GM12878 (cell line): ENCODE measurements at regions not wholly inside any gene's neighbourhood (a gene's known extent, or its start where the extent isn't known, plus 50 kb on each side); places are given as distances from the start of the nearest gene placed in this dataset.

Source experiments
- CBFB ChIP-seq: IDR thresholded peaks from 2 replicates; pipeline ENCODE4 v1.6.1; 2016; ENCODE audit warnings: antibody characterized with exemption, low read depth
- CTCF ChIP-seq, 3 experiments: IDR thresholded peaks in 2 of 3; conservative IDR thresholded peaks in 1 of 3; 2 replicates each; pipeline ENCODE4 v1.5.1; 2011; ENCODE audit warnings: low read depth in 3 of 3, low read length in 3 of 3, mild to moderate bottlenecking in 3 of 3, control low read depth in 2 of 3, moderate library complexity in 2 of 3, inconsistent platforms in 1 of 3, mixed read lengths in 1 of 3; ENCODE audit not compliant: control insufficient read depth in 2 of 3, insufficient read depth in 1 of 3; ENCODE audit errors: extremely low read depth in 1 of 3
- EZH2 ChIP-seq: IDR thresholded peaks from 2 replicates; pipeline ENCODE4 v1.6.1; 2012; ENCODE audit warnings: low read depth, mild to moderate bottlenecking, control low read depth, inconsistent platforms, low read length, borderline replicate concordance; ENCODE audit not compliant: control insufficient read depth
- HCFC1 ChIP-seq: fragments of 150-350 bp; IDR thresholded peaks from 2 replicates; pipeline ENCODE4 v1.6.1; 2014; ENCODE audit warnings: low read length
- RCOR1 ChIP-seq: conservative IDR thresholded peaks from 2 replicates; pipeline ENCODE4 v1.6.1; 2012; ENCODE audit warnings: low read depth, low read length, improper control_type of control experiment
- SREBF2 ChIP-seq: IDR thresholded peaks from 2 replicates; pipeline ENCODE4 v1.6.1; 2012; ENCODE audit warnings: mild to moderate bottlenecking, low read length
- TF ChIP-seq, protein P1 (sequence below): fragments of 150-350 bp; IDR thresholded peaks from 2 replicates; pipeline ENCODE4 v1.6.1; 2016; ENCODE audit warnings: low read depth, low read length

DNA sequence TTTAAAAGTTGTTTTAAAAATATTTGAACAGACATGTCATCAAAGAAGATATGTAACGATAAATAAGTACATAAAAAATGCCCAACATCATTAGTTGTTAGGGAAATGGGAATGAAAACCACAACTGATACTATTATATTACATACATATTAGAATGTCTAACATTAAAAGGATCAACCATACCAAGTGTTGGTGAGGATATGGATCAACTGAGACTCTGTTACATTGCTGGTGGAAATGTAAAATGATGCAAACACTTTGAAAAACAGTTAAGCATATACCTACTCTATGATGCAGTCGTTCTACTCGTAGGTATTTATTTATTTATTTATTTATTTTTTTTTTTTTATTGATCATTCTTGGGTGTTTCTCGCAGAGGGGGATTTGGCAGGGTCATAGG, 149.7 kb downstream of the BRMS1L start:
- TF ChIP-seq, protein P1, sequence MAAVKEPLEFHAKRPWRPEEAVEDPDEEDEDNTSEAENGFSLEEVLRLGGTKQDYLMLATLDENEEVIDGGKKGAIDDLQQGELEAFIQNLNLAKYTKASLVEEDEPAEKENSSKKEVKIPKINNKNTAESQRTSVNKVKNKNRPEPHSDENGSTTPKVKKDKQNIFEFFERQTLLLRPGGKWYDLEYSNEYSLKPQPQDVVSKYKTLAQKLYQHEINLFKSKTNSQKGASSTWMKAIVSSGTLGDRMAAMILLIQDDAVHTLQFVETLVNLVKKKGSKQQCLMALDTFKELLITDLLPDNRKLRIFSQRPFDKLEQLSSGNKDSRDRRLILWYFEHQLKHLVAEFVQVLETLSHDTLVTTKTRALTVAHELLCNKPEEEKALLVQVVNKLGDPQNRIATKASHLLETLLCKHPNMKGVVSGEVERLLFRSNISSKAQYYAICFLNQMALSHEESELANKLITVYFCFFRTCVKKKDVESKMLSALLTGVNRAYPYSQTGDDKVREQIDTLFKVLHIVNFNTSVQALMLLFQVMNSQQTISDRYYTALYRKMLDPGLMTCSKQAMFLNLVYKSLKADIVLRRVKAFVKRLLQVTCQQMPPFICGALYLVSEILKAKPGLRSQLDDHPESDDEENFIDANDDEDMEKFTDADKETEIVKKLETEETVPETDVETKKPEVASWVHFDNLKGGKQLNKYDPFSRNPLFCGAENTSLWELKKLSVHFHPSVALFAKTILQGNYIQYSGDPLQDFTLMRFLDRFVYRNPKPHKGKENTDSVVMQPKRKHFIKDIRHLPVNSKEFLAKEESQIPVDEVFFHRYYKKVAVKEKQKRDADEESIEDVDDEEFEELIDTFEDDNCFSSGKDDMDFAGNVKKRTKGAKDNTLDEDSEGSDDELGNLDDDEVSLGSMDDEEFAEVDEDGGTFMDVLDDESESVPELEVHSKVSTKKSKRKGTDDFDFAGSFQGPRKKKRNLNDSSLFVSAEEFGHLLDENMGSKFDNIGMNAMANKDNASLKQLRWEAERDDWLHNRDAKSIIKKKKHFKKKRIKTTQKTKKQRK = no peak
- TF ChIP-seq EZH2 (no peak), CTCF (IDR thresholded peaks at IDR 0.05 in 2 of 3, conservative IDR thresholded peaks at IDR 0.05 in 1 of 3; ENCODE audit: control insufficient read depth in 2 of 3, extremely low read depth in 1 of 3, insufficient read depth in 1 of 3, low read depth in 3 of 3, low read length in 3 of 3) (no peak), HCFC1 (no peak), SREBF2 (no peak), RCOR1 (no peak), CBFB (no peak)
